Forelimb muscle (tissue), 1 donor: ENCODE measurements at regions not wholly inside any gene's neighbourhood (a gene's known extent, or its start where the extent isn't known, plus 50 kb on each side); places are given as distances from the start of the nearest gene placed in this dataset.
A peak's percentile ranks its signal among the peaks of the same experiment; 100 is the strongest.
"Not testable (repeated sequence)": the region's sequence is repeated elsewhere in the genome, so short reads cannot be mapped to it uniquely, and the experiment has no call there.

Experiments used
- DNase-seq: peaks from one replicate; pipeline ENCODE4 v3.0.0-alpha.2; 2013; ENCODE audit warnings: low read depth

DNA sequence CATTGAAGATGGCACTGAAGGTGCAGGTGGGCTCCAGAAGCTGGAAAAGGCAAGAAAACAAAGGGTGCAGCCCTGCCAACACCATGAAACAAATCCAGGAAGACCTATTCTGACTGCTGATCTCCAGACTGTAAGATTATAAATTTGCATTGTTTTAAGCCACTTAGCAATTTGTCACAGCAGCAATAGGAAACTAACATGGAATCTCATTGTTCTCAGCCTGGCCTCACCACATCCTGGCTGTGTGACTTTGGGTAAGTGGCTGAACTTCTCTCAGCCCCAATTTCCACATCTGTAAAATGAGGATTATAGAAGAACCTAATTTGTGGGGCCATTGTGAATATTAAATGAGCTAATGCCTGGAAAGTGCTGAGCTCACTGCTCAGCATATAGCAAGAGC lies 160.4 kb upstream of the MAFB start:
- no peak for DNase-seq

DNA sequence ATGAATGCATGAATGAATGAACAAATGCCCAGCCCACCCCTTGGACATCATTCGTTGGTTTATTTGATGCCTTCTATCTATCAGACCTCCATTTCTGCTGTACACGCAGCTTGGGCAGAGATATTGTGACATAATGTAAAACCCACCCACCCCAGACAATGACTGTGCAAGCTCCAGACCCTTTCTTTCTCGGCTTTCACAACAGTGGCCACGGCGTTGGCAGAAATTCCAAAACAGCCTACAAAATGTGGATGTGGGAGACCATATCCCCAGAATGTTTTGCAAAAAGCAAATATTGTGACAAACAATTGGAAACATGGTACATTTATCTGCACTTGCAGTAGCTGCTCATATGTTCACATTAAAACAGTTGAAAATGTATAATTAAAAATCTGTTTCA lies 162.0 kb upstream of the MAFB start:
- no peak for DNase-seq

DNA sequence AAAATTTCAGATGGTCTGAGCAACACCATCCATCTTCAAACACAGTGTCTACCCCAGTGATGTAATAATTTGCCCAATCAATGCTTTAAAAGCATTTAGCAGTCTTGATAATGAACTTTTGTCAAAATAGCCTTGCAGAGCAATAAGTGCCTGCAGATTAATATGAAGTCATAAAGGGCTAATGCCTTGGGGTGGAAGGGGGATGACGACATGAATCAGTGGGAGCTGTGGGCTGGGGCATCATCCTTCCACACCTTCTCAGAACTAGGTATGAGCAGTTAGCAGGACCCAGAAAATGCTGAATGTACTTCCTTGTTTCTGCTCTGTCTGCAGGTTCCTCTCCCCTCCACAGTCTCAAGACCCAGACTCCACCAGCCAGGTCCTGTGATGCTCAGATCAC lies 166.2 kb upstream of the MAFB start:
- no peak for DNase-seq

DNA sequence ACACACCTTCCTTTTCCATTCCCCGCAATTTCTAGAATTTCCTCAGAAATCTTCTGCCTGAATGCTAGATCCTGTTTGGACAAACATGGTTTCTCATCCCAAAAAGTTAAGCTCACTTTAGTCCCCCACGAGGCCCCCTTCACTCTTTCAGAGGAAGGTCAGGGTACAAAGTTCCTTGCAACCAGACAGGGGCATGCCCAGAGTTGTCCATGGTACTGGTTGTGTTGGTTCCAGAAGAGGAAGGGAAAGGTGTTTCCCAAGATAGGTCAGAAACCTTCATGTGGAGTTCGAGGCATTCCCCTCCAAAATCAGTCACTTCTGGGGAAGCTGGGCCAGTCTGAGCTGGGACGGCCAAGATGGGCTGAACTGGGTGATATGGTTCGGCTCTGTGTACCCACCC lies 167.6 kb upstream of the MAFB start:
- no peak for DNase-seq

DNA sequence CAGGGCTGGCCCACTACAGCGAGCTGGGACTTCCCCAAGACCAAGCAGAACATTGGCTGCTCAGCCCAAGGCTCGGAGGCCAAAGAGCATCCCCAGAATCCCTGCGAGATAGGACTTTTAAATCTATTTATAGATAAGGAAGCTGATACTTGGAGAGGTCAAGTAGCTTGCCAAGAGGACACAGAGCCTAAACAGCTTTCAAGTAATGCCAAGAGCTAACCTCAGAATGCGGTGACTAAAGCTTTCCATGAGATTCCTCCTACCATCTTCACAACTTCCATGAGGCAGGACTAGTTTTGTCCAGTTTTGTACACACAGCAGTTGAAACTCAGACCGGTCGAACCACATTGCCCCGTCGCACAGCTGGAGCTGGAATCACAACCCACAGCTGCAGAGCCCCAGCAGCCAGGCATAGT lies 168.1 kb upstream of the TOP1 start:
- no peak for DNase-seq

DNA sequence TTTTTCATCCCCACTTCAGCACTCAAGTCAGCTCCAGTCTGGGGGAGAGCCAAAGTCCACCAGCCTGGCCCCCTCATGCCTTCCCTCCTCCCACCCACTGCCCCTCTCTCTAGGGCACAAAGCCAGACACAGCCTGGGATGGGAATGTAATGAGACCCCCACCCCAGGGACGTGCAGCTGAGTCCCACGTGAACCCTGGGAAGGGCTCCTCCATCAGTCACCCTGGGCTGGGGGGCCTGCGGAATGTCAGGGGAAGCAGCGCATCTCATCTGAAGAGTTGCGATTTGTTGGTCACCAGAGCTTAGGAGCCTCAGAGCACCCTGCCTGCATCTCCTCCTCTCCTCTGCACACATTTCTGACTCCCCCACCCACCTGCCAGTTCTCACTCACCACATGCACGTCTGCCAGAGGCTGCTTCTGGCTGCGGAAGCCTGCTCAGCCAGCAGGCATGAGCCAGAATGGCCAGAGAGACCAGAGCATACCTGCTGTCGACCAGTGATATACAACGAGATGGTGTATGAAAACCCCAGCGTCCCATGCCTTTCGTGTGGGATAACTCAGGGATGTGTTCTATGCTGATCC lies 167.1 kb upstream of the TOP1 start:
- no peak for DNase-seq

DNA sequence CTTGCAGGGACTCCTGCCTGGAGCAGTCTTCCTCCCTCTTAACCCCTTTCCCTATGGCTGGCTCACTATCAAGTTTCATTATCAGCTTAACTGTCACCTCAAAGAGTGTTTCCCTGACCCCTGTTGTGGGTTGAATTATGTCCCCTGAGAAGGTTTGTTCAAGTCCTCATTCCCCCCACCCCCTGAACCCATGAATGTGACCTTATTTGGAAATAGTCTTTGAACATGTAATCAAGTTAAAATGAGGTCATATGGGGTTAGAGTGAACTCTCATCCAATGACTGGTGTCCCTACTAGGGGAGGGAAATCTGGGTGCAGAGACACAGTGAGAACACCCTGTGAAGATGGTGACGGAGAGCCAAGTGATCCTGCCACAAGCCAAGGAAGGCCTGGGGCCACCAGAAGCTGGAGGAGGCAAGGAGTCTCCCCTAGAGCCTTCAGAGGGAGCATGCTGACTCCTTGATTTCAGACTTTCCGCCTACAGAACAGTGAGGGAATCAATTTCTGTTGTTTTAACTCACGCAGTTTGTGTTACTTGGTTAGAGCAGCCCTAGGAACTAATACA lies 165.2 kb upstream of the TOP1 start:
- DNase-seq = no peak

DNA sequence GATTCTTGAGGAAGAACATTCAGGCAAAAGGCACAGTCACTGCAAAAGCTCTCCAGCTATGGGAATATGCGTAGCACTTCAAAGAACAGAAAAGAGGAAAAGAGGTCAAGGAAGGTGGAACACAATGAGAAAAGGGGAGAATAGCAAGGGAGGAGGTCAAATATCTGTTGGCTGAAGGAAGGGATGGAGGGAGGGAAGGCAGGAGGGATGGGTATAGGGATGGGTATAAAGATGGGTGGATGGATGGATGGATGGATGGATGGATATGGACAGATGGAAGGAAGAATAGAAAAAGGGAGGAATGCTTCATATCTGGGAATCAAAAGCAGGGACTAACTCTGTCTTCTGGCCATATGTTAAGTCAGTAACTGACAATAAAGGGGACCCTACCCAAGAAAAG lies 164.2 kb upstream of the TOP1 start:
- no peak for DNase-seq

DNA sequence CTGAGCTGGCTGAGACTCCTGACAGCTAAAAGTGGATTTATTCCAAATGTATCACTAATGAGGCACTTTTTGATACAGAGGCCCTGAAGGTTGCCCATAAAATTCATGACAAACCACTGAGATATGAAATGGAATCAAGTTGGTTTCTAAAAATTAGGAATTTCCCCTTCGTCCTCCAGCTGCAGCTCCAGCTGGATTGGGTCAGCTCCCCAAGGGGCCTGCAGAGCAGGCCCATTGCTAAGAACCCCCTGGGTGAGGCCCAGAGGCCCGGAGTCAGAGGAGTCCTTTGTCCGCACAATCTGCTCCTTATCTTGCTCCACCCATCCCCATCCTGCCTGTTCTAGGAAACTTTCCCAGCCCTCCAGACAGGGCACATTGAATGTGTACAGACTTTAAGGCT lies 163.5 kb upstream of the TOP1 start:
- no peak for DNase-seq

DNA sequence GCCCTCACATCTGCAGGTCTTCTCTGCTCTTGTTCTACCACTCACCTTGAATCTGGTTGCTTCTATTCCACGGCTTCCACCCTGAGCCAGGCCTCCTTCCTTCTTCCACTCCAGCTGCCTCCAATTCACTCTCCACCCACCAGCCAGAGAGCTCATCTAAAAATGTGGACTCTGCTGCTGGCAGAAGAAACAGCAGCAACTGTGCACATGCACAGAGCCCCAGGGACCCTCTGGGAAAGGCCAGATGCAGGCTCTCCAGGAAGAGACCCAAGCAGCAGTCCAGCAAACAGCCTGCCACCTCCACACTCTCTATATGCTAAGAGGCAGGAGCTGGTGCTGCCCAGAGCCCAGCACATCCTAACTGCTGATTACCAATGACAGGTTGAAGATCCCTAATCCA lies 162.6 kb upstream of the TOP1 start:
- no peak for DNase-seq

DNA sequence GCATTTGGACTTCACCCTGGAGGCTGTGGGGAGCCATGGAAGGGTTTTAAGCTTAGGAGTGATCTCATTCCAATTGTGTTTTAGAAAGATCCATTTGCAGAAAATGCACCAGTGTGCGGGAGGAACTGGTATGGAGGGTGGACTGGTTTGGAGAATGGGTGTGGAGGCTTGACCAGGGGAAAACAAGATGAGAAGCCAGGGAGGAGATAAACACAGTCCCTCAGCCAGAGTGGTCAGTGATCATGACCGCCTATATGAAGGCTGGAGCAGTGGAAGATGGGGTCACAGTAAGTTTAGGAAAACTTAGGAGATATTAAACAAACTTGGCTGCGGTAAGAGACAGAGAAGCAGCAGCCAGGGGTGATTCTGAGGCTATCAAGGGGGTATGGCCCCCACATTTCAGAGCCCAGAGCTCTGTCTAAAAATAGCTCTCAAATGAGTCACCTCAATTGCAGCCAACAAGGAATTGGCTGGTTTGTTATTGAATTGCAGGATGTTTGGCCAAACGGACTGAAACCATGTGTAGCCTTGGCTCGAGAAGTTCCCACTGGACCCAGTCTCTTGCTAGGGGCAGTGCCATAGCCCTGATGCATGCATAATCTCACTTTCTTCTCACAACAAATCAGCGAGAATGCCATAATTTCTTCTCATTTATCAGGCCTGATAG lies 159.9 kb upstream of the TOP1 start:
- peak; percentile 96 for DNase-seq

DNA sequence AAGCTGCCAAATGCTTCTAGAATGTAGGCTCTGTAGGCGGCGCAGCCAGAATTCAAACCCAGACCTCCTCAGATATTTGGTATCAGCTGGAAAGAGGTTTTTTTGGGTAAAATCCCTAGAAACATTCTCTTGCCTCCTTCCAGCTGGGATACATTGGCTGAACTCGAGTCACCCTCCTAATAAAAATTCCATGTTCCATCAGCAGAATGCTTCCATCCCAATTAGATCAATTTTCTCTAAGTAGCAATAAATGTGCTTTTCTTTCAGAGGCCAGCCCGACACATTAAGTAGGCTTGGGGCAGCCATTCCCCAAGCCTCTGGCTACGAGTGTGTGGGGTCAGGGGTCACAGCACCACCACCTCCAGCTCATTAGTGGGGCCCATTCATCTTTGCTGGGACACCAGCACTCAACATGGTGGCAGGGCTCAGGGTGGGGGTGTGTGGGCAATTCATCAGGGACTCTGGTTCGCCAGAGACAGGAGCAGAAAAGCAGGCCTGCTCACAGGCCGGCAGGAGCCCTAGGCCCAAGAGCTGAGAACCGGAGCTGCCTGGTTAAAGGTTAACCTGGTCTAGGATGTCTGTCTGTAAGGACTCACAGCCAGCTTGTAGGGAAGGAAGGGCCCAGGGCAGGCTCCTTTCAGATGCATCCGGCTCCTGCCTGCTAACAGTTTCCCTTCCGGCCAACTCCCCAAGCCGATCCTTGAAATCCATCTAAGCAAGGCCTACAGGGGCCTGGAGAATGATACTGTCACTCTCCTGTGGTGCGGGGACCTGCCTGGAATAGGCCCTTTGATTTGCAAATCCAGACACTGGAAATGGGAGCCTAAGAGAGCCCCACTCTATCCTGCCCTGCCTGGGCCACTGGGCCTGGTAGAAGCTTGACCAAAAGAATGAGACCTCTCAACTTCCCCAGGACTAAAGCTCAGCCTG lies 159.1 kb upstream of the TOP1 start:
- no peak for DNase-seq

DNA sequence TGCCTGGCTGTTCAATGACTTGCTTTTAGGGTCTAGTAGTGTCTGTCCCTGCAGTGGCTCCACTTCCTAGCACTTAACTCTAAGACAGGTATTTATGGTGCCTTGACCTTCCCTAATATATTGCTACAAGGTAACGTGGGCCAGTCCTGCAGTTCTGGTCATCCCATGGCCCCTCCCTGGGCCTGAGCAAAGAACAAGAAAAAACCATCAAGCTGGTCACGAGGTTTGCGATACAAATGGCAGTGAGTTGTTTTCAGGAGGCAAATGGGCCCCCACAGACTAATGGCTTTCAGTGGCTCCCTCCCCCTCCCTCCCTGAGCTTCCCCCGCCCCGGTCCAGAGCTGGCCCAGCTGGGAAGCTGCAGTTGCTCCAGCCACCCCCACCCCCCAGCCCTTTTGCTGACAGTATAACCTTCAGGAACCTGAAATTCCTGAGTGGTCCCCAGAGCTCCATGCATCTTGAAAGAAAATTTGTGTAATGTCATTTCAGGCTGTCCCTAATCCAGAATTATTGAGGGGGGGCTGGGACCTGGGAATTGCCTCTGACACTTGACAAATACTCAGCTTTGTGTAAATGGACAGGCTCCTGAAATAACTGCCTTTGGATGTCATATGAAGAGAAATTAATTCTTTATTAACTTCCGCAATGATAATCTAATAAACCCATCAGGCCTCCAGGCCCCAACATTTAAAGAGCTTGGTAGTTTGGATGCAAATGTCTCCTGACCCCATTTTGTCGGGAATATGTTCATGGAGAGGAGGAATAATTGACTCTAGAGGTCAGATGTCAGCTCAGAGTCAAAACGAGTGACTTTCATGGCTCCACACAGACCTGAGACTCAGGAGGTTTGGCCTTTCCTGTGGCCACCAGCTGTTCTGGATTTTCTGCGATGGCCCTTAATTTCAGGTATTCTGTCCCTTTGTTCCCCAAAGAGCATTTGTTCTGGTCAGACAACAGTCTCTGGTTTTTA lies 153.2 kb upstream of the TOP1 start:
- no peak for DNase-seq

DNA sequence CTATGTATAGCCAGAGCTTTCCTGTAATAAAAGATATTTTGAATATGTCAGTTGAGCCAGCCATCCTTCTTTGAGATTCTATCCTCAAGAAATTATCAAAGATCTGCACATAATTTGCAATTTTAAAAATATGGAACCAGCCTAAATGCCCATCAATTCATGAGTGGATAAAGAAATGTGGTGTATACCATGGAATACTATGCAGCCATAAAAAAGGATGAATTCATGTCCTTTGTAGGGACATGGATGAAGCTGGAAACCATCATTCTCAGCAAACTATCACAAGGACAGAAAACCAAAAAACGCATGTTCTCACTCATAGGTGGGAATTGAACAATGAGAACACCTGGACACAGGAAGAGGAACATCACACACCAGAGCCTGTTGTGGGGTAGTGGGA lies 150.5 kb upstream of the TOP1 start:
- not testable (repeated sequence) for DNase-seq

DNA sequence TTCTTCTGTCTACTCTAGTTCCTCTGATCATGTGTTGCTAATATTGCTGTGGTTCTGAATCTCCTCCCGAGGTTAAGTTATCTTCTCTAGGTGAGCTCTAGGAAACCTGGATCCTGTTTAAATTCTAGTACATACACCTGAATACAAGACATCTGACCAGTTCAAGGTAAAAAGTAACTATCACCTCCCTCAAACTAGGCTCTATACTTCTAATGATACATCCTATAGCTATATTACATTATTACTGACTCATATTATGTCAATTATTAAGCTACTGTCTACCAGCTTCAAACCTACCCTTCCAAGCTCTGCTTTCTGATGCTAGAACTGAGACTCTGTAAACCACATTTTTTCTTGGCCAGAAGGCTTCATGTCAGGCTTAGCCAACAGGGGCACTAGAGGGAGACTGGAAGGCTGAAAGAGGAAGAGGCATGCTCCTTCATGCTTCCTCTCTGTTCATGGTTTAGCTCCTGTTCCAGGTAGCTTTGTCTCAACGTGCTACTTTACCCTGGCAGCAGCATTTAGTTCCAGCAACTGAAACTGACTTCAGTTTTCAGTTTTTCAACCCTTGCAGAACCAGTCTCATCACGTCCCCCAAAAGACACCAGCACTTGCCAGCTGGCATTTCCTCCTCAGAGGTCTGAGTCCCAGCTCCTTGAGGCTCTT lies 148.4 kb upstream of the TOP1 start:
- DNase-seq = no peak

DNA sequence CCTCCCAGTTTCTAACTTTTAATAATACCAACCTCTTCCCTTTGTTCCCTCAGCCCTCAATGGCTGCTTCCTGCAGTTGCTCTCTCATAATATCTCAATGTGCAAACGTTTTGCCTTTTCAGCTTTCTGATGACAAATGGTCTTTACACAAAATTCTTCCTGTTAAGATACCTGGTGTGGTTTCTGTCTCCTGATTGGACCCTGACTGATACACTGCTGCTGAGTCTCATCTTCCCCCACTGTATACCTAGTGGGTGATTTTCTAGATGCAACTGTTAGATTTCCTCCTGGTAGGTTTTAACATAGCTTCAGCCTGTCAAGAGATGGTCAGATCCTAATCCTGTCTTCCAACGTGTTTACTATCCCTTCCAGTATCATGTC lies 147.9 kb upstream of the TOP1 start:
- DNase-seq = no peak

DNA sequence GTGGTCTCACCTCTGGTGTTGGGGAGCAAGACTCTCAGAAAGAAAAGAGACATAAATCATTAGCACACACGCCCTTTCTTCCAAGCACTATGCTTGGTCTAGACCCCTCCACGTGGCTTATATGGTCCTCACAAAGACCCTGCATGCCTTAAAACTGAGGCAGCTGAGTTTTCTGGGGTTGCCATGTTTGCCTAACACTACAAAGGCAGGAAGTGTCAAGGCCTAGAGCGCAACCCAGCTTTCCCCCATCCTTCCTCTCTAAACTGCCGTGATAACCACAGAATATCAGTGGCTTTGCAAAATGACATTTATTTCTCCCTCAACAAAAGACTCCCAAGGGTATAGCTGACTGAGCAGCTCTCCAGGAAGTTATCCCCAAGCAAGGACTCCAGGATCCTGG lies 146.5 kb upstream of the TOP1 start:
- no peak for DNase-seq

DNA sequence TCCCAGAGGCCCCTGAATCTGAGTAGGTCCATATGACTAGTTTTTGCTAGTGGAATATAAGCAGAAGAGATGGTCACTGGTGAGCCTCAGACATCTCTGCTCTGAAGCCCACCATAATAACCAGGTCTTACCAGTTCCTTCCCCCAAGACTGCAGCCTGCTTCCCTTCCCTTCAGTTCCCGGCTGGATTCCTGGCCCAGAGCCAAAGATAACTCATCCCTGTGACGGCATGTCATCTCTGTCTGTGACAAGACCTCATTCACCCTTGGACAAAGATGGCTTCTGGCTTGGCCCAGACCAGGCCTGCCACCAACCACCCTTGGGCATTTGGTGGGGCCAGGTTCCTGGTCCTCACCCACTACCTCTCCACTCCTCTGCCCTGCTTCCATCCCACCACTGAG lies 145.5 kb upstream of the TOP1 start:
- DNase-seq = no peak

DNA sequence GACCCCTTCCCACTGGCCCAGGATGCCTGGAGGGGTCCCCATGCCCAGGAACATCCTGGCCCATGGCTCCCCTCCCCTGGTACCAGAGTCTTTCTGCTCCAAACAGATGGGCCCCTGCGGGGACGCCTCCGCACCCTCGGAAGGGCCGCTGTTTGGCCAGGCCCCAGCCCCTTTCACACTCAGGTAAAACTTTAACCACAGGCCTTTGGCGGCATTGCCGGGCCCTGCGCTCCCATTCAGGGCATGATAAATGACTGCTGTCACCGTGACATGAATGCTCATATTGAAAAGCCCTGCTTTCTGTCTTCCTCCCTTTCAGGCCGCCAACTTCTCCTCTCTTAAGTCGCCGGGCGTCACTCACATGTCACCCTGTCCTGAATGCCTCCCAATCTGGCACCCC lies 141.5 kb upstream of the TOP1 start:
- DNase-seq = no peak

DNA sequence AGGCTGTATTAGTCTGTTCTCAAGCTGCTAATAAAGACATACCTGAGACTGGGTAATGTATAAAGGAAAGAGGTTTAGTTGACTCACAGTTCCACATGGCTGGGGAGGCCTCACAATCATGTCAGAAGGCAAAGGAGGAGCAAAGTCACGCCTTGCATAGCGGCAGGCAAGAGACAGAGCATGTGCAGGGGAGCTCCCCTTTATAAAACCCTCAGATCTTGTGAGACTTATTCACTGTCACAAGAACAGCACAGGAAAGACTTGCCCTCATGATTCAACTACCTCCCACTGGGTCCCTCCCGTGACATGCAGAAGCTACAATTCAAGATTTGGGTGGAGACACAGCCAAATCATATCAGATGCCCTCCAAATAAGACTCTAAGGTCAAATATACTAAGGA lies 139.4 kb upstream of the TOP1 start:
- not testable (repeated sequence) for DNase-seq

DNA sequence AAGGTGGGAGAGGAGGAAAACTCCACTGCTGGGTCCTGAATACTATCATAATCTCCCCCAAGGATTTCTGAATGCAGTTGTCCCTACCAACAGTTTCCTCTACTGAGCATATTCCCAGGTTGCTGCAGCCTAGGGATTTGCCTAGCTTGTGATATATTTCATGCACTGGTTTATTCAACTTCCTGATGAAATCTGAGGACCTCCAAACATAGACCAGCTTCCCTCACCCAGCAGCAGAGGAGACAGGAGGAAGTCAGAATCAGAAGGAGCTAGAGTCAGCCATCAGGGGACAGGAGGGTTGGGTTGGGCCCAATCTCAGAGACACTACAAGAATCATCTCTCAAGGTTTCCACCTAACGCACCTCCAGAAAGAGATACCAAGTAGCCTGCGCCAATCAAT lies 138.4 kb upstream of the TOP1 start:
- no peak for DNase-seq
